Stromal cell of bone marrow (primary cell): ENCODE measurements at regions not wholly inside any gene's neighbourhood (a gene's known extent, or its start where the extent isn't known, plus 50 kb on each side); places are given as distances from the start of the nearest gene placed in this dataset.

ENCODE experiments used
- DNase-seq: peaks from one replicate; pipeline ENCODE4 v3.0.0-alpha.2; 2012; ENCODE audit warnings: low read depth

- DNase-seq, result peak; percentile 52
These were observed 210.3 kb downstream of the ACTL7B start for GRCh38 chr9:108645520-108645919.

- no peak for DNase-seq
These were observed 211.9 kb downstream of the ACTL7B start for GRCh38 chr9:108643731-108644510.

- no peak for DNase-seq
These were observed 212.9 kb downstream of the ACTL7B start for GRCh38 chr9:108642871-108643270.

GRCh38 chr9:108640230-108640629, 215.6 kb downstream of the ACTL7B start:
- no peak for DNase-seq

- DNase-seq, result no peak
These were observed 216.1 kb downstream of the ACTL7B start for GRCh38 chr9:108639696-108640095.

GRCh38 chr9:108639091-108639490, 216.7 kb downstream of the ACTL7B start:
- DNase-seq, result no peak

- DNase-seq, result no peak
These were observed 218.4 kb downstream of the ACTL7B start for GRCh38 chr9:108637340-108637739.

- no peak for DNase-seq
These were observed 219.8 kb downstream of the ACTL7B start for GRCh38 chr9:108636013-108636412.

GRCh38 chr9:108634672-108635462, 220.9 kb downstream of the ACTL7B start:
- DNase-seq, result peak; percentile 66

GRCh38 chr9:108634204-108634603, 221.6 kb downstream of the ACTL7B start:
- DNase-seq, result no peak

GRCh38 chr9:108631496-108632285, 224.1 kb downstream of the ACTL7B start:
- no peak for DNase-seq

GRCh38 chr9:108628316-108628715, 227.5 kb downstream of the ACTL7B start:
- no peak for DNase-seq

- DNase-seq, result no peak
These were observed 229.0 kb downstream of the ACTL7B start for GRCh38 chr9:108626743-108627142.

GRCh38 chr9:108621991-108622855, 233.6 kb downstream of the ACTL7B start:
- peak; percentile 84 for DNase-seq

GRCh38 chr9:108620767-108621166, 235.0 kb downstream of the ACTL7B start:
- peak; percentile 64 for DNase-seq

GRCh38 chr9:108618906-108619550, 236.8 kb downstream of the ACTL7B start:
- no peak for DNase-seq

- no peak for DNase-seq
These were observed 238.1 kb downstream of the ACTL7B start for GRCh38 chr9:108617676-108618075.

- DNase-seq, result no peak
These were observed 240.6 kb downstream of the ACTL7B start for GRCh38 chr9:108615152-108615551.

GRCh38 chr9:108612513-108612912, 243.3 kb downstream of the ACTL7B start:
- no peak for DNase-seq

GRCh38 chr9:108609897-108610253, 245.9 kb downstream of the ACTL7B start:
- no peak for DNase-seq
